Adipocyte (in vitro differentiated cells): ENCODE measurements at regions not wholly inside any gene's neighbourhood (a gene's known extent, or its start where the extent isn't known, plus 50 kb on each side); places are given as distances from the start of the nearest gene placed in this dataset.
A peak's percentile ranks its signal among the peaks of the same experiment; 100 is the strongest.

Source experiments
- DNase-seq: peaks from one replicate; pipeline ENCODE4 v3.0.0-alpha.2; 2015; ENCODE audit warnings: low read depth
- H3K27me3 ChIP-seq: replicated peaks from 2 replicates; pipeline ENCODE4 v1.7.0; 2013; ENCODE audit warnings: mild to moderate bottlenecking, low read length, moderate library complexity; ENCODE audit not compliant: control insufficient read depth, insufficient read depth
- H3K36me3 ChIP-seq: 2 replicates; pipeline ENCODE4 v1.7.0; 2013; ENCODE audit warnings: low read length, mild to moderate bottlenecking, moderate library complexity; ENCODE audit not compliant: control insufficient read depth, insufficient read depth, severe bottlenecking
- H3K4me1 ChIP-seq: 2 replicates; pipeline ENCODE4 v1.7.0; 2013; ENCODE audit warnings: mild to moderate bottlenecking, low read length, moderate library complexity; ENCODE audit not compliant: control insufficient read depth, insufficient read depth
- H3K4me3 ChIP-seq: 2 replicates; pipeline ENCODE4 v1.7.0; 2013; ENCODE audit warnings: mild to moderate bottlenecking, low read length, moderate library complexity
- H3K9ac ChIP-seq: 2 replicates; pipeline ENCODE4 v1.7.0; 2013; ENCODE audit warnings: mild to moderate bottlenecking, low read length, moderate library complexity
- H3K9me3 ChIP-seq: 2 replicates; pipeline ENCODE4 v1.7.0; 2013; ENCODE audit warnings: mild to moderate bottlenecking, low read length, moderate library complexity; ENCODE audit not compliant: control insufficient read depth

DNA sequence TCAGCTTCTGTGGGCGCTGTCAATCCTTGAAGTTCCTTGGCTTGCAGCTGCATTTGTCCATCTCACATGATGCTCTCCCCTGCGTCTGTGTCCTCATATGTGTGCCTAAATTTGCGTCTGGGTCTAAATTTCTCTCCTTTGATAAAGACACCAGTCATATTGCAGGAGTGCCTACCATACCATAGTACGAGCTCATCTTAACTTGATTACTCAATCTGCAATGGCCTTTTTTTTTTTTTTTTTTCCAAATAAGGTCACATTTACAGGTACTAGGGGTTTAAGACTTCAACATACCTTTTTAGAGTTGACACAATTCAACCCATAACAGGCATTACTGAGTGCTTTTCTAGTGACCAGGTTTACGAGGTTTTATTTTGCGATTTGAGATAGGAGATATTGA lies 233.3 kb upstream of the TBX3 start:
- H3K9me3 ChIP-seq, result peaks cover 5% of the 10 kb centered on the region
- no peak for DNase-seq
- H3K9ac ChIP-seq, result no peak overlapping the region
- H3K36me3 ChIP-seq, result no peaks in the 10 kb centered on the region
- H3K27me3 ChIP-seq, result no peaks in the 10 kb centered on the region
- H3K4me3 ChIP-seq, result no peak overlapping the region
- H3K4me1 ChIP-seq, result peaks cover 51% of the 10 kb centered on the region

DNA sequence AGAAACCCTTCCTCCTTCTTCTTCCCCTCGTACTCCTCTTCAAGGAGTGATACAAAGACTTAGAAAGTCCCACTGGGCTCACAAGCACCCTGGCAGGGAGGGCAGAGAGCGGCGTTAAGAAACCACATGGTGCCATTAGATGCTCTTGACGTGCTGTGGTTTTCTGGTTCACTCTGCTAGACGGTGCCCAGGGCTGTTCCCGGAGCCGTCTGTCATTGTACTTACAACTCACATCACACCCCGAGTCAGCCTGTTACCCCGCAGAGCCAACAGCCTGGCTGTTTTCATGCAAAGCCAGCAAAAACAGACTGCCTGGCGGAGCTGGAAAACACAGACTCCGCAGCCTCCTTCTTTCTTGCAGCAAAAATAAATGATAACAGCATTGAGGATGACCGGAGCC lies 232.6 kb upstream of the TBX3 start:
- Histone ChIP-seq H3K9me3 (peaks cover 5% of the 10 kb centered on the region), H3K4me1 (peaks cover 43% of the 10 kb centered on the region), H3K36me3 (no peaks in the 10 kb centered on the region), H3K27me3 (no peaks in the 10 kb centered on the region), H3K4me3 (no peak overlapping the region), H3K9ac (no peak overlapping the region)
- DNase-seq, result no peak

DNA sequence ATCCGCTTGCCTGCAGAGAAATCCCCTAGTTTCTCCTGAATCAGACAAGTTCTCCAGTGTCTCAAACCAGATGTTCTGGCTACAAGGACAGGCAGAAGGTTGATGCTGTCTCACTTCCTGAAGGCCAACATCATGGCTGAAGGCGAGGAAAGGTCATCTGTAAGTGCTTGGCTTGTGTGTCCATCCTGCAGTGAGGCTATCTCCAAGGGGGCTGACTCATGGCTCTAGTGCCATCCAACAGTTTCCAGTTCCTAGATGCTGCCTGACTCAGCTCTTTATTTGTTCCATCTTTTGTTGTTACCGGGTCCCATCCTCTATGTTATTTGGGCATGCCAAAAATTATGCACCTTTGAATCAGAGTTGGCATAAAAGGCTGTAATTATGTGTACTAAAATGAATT lies 232.1 kb upstream of the TBX3 start:
- DNase-seq, result peak; percentile 38
- Histone ChIP-seq H3K9ac (no peak overlapping the region), H3K27me3 (no peaks in the 10 kb centered on the region), H3K36me3 (no peaks in the 10 kb centered on the region), H3K4me3 (no peak overlapping the region), H3K4me1 (peaks cover 39% of the 10 kb centered on the region), H3K9me3 (peaks cover 5% of the 10 kb centered on the region)

DNA sequence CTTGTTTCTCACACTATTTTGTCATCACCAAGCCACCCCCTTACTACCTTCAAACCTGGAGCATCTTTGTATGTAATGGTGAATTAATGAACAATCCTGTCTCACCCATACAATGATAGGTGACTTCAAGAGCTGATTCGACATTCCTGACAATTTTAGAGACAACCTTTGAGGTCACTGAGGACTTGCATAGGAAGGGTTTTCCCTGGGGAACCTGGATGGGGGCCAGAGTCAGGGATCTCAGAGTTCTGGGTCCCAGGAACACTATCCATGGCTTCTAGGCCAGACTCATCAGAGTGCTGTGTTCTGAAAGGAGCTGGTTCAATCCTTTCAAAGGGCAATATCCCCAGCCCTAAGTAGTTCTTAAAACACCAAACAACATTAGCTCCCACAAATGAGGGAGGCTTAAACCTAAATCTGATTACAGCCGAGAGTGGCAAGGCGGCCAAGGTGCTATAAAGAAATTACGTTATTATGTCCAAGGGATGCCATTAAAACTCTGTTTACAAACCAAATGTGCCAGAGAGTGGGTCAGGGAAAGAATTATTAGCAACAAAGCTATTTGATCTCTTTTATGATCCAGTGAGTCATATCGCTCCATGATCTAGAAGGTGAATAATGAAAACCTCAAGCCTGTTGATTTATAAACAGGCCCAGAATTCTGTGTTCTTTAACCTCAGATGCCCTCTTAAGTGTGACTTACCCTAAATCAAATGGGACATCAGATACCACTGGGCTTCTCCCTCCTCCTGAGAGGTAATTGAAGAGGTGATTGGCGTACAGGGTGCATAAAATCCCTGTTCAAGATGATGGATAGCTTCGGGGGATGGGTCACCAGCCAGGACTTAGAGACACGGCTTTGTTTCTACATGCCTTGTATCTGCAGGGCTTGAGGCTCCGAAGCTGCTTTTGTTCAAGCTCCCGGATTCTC lies 230.2 kb upstream of the TBX3 start:
- no peak overlapping the region for H3K9ac ChIP-seq
- DNase-seq, result no peak
- peaks cover 30% of the 10 kb centered on the region for H3K4me1 ChIP-seq
- no peak overlapping the region for H3K4me3 ChIP-seq
- H3K36me3 ChIP-seq, result no peaks in the 10 kb centered on the region
- H3K9me3 ChIP-seq, result peaks cover 5% of the 10 kb centered on the region
- no peaks in the 10 kb centered on the region for H3K27me3 ChIP-seq

DNA sequence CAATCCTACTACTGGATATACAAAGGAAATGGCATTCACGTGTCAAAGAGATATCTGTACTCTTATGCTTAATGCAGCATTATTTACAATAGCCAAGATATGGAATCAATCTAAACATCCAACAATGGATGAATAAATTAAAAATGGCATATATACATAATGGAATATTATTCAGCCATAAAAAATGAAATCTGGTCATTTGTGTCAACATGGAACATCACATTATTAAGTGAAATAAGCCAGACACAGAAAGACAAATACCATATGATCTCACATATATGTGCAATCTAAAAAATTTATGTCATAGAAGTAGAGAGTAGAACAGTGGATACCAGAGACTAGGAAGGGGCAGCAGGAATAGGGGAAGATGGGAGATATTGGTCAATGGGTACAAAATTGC lies 228.8 kb upstream of the TBX3 start:
- Histone ChIP-seq H3K9me3 (peaks cover 2% of the 10 kb centered on the region), H3K9ac (no peak overlapping the region), H3K36me3 (no peaks in the 10 kb centered on the region), H3K27me3 (no peaks in the 10 kb centered on the region), H3K4me1 (peaks cover 22% of the 10 kb centered on the region), H3K4me3 (no peak overlapping the region)
- DNase-seq, result no peak

DNA sequence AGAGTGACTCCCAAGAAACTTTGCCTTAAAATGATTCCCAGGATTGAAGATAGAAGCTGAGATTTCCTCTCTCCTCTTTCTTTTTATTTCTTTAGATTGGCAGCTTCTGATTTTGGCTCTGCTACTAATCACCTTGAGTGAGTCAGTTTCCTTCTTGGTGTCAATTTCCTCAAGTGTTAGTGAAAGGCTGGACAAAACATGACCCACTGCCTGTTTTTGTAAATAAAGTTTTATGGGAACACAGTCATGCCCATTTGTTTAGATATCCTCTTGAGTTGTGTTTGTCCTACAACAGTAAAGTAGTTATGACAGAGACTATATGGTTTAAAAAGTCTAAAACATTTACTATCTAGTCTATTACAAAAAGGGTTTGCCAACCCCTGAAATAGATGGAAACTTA lies 227.2 kb upstream of the TBX3 start:
- peaks cover 17% of the 10 kb centered on the region for H3K4me1 ChIP-seq
- no peak for DNase-seq
- H3K9ac ChIP-seq, result no peak overlapping the region
- H3K36me3 ChIP-seq, result no peaks in the 10 kb centered on the region
- no peak overlapping the region for H3K4me3 ChIP-seq
- no peaks in the 10 kb centered on the region for H3K27me3 ChIP-seq
- H3K9me3 ChIP-seq, result no peaks in the 10 kb centered on the region

DNA sequence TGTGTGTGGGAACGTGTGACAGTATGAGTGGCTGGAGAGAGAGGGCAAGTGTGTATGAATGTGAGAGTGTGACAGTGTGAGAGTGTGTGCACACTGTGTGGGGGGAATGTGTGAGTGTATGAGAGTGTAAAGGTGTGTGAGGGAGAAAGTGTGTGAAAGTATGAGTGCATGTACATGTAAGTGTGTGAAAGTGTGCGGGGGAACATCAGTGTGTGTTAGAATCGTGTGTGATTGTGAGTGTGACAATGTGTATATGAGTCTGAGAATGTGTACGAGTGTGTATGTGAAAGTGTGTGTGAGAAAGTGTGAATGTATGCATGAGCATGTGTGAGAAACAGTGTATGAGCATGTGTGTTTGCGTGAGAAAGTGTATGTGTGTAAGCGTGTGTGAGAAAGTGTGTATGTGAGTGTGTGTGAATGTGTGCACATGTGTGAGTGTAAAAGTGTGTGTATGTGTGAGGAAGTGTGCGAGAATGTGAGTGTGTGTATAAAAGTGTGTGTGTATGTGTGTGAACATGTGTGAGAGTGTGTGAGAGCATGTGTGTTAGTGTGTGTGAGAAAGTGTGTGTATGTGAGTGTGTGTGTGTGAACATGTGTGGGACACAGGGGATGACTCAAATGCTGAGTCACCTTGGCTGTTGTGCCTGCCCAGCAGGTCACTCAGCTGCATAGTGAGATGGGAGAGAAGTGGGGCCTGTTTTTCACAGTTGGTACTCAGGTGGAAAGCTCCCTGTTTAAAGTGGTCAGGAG lies 220.5 kb upstream of the TBX3 start:
- Histone ChIP-seq H3K4me1 (peaks cover 10% of the 10 kb centered on the region), H3K9me3 (no peaks in the 10 kb centered on the region), H3K9ac (no peak overlapping the region), H3K36me3 (no peaks in the 10 kb centered on the region), H3K27me3 (no peaks in the 10 kb centered on the region), H3K4me3 (no peak overlapping the region)
- DNase-seq, result peak; percentile 14

DNA sequence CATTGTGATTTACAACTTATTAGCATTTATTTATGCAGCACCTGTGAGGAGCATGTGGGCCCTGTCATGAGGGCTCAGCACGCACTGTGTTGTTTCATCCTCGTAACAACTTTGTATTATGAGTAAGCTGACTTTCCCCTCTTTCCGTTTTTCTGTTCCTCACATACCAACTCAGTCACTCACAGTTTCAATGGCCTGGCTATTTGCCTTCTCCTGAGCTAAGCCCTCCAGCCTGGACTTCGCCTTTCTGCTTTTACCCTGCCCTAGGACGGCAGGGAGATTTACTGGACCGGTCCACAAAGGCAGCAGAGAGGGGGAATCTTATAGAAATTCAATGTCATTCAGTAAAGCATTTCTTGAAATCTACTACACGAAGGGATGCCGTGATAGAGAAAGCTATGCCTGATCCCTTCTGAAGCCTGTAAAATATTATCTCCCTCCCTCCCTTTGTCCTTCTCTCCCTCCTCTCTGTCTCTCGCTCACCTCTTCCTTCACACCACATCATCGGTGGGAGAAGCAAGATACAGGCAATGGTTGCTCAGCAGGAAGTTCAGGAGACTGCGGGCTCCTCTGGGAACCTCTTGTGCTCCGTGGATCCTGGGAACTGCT lies 219.2 kb upstream of the TBX3 start:
- H3K9ac ChIP-seq, result peak overlapping the region; percentile 32
- peak overlapping the region; percentile 9 for H3K4me3 ChIP-seq
- no peaks in the 10 kb centered on the region for H3K9me3 ChIP-seq
- H3K27me3 ChIP-seq, result no peaks in the 10 kb centered on the region
- peak; percentile 58 for DNase-seq
- H3K4me1 ChIP-seq, result peaks cover 10% of the 10 kb centered on the region
- no peaks in the 10 kb centered on the region for H3K36me3 ChIP-seq

DNA sequence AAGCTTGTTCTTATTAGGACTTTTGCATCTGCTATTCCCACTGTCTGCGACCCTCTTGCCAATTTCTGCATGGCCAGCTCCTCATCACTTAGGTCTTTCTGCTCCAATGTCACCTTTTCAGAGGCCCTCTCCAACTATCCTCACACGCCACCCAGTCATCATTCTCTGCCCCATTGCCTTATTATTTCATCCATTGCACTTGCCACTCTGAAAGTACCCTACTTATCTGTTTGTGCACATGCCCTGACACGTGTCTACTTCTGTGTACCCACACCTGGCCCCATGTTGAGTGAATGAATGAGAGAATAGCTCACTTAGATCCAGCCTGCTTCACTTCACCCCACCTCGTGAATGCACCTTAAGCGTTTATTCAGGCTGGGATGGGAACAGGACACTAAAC lies 218.7 kb upstream of the TBX3 start:
- no peaks in the 10 kb centered on the region for H3K9me3 ChIP-seq
- no peak for DNase-seq
- H3K36me3 ChIP-seq, result no peaks in the 10 kb centered on the region
- H3K4me1 ChIP-seq, result peaks cover 10% of the 10 kb centered on the region
- H3K9ac ChIP-seq, result no peak overlapping the region
- peak overlapping the region; percentile 9 for H3K4me3 ChIP-seq
- no peaks in the 10 kb centered on the region for H3K27me3 ChIP-seq

DNA sequence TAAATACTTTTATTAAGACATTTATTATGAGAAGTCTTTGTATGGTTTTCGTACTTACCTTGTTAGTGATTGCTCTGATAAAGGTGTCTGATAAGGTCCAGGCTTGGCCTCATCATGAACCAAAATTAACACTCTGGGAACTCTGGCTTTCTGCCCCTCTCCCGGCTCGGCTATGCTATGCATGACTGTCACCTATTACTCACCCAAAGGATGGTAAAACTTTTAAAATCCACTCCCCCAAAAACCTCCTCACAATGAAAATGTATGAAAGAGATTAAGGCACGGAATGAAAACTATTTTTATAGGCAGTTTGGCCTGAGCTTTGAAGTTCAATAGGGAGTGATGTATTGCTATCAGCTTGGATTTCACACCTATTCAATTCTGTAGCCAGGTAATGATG lies 217.3 kb upstream of the TBX3 start:
- no peak for DNase-seq
- no peaks in the 10 kb centered on the region for H3K36me3 ChIP-seq
- no peaks in the 10 kb centered on the region for H3K27me3 ChIP-seq
- no peaks in the 10 kb centered on the region for H3K9me3 ChIP-seq
- H3K9ac ChIP-seq, result no peak overlapping the region
- H3K4me3 ChIP-seq, result no peak overlapping the region
- H3K4me1 ChIP-seq, result peaks cover 10% of the 10 kb centered on the region

DNA sequence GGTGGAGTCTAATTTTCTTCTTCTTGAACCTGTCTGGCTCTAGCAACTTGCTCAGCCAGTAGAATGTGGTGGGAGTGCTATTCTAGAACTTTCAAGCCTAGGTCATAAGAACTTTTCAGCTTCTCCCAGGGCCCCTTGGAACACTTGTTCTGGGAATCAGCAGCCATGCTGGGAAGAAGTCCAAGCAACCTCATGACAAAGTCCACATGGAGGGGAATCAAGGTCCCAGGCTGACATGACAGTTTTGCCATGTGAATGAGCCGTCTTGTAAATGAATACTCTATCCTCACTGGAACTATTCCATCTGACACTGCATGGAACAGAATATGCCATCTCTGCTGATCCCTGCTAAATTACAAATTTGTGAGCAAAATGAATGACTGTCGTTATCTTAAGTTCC lies 214.2 kb upstream of the TBX3 start:
- H3K9ac ChIP-seq, result no peak overlapping the region
- DNase-seq, result no peak
- H3K27me3 ChIP-seq, result no peaks in the 10 kb centered on the region
- no peaks in the 10 kb centered on the region for H3K36me3 ChIP-seq
- no peaks in the 10 kb centered on the region for H3K9me3 ChIP-seq
- H3K4me1 ChIP-seq, result peaks cover 7% of the 10 kb centered on the region
- H3K4me3 ChIP-seq, result no peak overlapping the region
